GM21381 (cell line): ENCODE measurements at regions not wholly inside any gene's neighbourhood (a gene's known extent, or its start where the extent isn't known, plus 50 kb on each side); places are given as distances from the start of the nearest gene placed in this dataset.
"Not testable (repeated sequence)": the region's sequence is repeated elsewhere in the genome, so short reads cannot be mapped to it uniquely, and the experiment has no call there.

ENCODE experiments used
- ATAC-seq: cut with Tn5 transposase; IDR thresholded peaks from one replicate; pipeline ENCODE4 v1.9.1; 2021; ENCODE audit warnings: mild to moderate bottlenecking, moderate library complexity; ENCODE audit not compliant: unreplicated experiment

DNA sequence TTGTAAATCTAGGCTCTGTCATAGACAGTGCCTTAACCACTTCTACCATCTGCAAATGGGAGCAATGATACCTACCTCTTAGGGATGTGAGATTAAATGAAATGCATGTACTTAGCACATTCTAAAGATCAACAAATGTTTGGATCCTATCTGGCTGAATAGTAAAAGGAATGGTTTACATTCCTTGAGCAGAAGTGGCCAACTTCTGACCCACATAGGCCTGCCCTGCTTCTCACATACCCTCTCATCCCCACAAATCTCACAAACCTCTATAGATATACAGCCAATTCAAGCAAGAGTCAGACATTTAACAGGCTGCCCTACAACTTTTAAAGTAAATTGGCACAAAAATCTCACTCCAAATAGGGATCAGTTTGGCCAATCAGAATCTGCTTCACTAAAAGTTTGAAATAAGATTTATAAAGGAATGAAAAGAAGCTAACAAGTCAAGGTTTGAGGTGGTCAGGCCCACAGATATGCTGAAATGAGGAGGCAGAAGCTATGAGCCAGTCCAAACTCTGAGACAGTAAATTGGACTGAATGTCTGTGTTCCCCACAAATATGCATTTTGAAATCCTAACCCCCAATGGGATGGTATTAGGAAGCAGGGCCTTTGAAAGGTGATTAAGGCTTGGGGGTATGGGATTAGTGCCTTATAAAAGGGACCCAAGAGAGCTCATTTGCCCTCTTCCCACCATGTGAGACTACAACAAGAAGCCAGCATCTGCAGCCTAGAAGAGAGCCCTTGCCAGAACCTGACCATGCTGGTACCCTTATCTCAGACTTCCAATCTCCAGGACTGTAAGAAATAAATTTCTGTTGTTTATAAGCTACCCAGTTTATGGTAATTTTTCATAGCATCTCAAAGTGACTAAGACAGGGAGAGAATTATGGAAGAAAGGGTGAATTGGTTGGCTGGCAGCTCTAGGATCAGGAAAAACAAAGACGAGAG lies 227.8 kb upstream of the RBMS1 start:
- no peak for ATAC-seq

DNA sequence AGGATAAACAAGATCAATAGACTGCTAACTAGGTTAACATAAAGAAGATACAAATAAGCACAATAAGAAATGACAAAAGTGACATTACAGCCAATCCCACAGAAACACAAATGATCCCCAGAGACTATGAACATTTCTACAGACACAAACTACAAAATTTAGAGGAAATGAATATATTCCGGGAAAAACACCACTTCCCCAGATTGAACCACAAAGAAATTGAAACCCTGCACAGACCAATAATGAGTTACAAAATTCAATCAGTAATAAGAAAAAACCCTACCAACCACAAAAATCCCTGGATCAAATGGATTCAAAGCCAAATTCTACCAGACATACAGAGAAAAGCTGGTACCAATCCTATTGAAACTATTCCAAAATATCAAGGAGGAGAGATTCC lies 232.4 kb upstream of the RBMS1 start:
- ATAC-seq, result no peak

DNA sequence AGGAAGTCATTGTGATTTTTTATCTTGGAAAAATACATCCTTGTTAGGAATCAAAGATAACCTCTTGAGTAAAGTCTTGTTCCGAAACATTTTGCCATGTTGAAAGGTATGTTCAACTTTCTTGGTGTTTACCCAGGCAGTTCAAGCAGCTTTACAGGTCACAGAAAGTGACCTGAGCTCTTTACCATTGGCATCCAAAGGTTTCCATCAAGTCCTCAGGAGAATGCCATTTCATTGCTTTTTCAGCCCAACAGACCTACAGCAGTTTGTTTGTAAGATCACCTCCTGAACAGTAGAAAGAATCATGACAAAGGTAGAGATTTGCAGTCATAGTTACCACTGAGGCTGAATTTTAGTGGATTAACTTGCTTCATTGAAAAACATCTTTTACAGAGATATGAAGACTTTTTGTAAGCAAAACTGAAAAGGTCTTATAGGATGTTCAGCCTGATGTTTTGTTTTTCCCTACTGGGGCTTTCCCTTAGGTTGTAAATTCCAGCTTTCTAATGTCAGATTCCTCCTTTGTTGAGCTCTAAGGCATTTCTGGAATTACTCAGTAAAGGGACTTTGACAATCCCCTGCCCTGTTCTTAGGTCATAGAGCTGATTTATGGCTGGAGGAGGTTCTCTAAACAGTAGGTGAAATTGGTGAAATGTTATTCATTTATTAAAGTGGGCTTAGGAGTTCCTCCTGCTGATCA lies 236.8 kb upstream of the RBMS1 start:
- ATAC-seq, result no peak

DNA sequence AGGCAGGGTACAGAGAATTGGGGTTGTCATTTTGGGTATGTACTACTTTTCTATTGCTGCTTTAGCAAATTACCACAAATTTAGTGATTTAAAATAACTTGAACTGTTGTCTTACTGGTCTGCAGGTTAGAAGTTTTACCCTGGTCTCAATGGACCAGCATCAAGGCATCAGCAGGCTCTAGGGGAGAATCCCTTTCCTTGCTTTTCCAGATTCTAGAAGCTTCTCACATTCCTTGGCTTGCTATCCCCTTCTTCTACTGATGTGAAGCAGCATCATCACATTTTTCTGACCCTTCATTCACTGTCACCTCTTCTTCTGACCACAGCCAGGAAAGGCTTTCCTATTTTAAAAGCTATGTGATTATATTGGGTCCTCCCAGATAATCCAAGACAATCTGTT lies 237.8 kb upstream of the RBMS1 start:
- ATAC-seq, result no peak

DNA sequence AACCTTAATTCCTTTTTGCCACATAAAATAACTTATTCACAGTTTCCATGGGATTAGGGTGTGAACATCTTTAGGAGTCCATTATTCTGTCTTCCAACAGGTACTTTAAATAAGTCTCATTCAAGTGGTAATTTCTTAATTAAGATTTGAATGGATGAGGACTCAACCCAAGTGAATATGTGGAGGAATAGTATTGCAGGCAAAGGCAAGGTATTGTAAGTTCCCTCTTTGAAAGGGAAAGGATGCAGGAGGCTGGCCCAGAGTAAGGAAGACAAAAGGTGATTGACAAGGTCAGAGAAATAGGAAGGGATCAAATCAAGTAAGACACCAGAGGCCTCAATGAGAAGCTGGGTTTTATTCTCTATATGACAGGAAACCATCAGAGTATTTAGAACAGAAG lies 238.2 kb upstream of the RBMS1 start:
- no peak for ATAC-seq

DNA sequence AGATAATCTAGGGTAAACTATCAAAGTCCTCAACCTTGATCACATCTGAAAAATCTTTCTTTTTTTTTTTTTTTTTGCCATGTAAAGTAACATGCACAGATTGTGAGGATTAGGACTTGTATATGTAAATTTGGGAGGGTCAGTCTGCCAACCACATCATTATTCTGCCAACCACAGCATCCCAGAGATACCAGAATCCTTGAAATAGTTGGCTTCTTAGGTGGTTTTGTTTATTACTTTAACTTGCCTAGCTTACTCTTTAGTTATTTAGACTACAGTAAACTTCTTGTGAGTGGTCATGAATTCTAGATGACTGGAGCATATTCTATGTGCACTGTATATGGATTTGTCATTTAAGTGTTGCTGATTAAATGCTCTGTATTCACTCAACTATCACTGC lies 242.1 kb upstream of the RBMS1 start:
- ATAC-seq, result no peak

DNA sequence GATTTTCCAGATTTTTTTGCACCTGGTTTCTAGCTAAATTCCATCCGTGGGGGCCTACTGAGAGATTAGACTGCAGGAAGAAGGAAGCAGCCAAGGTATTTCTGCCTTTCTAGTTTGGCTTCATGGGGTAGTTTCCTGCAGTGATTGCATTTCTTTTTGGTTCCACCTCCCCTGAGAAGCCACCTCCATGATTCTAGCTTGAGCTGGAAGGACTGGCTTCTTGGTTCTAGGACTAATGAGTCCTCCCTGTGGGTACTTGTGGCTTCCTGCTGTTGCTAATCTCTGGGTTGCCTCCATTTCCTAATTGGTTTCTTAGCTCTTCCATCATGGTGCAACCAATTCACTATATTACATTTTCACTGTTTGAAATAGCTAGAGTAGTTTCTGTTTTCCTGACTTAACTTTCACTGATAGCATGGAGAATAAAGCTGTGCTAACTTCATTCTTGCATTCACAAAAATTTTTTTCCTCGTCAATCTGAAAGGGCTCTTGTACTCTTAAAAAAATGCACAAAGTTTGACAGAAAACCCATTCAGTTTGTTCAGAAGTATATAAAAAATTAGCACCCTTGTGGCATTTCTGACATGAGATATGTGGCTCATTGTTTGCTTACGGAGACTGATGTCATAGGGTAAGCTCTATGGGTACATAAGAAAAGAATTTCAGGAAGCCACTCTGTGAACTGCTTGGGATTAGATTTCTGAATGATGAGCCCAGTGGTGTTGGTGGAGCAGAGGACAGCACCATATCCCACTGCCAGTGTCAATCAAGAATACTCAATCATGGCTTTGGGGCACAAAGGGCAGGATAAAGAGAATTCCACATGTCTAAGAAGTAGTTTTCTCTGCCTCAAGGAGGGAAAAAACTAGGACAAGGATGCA lies 242.8 kb upstream of the RBMS1 start:
- ATAC-seq, result no peak

DNA sequence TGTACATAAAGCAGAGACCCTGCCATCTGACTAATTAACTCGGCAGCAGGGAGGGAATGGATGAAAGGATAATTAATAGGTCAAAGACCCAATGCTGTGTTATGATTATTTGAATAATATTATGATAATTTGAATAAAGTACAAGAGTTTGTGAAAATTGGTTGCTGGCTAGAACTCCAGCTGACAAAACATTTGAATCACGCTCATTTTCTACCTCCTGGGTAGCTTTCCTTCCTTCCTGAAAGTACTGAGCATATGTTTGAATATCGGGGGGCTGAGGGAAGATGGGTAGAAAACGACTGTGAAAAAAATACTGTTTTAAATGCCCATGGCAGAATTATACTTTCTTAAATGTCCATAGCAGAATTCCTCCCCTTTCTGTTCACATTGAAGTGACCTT lies 243.6 kb upstream of the RBMS1 start:
- ATAC-seq, result no peak

DNA sequence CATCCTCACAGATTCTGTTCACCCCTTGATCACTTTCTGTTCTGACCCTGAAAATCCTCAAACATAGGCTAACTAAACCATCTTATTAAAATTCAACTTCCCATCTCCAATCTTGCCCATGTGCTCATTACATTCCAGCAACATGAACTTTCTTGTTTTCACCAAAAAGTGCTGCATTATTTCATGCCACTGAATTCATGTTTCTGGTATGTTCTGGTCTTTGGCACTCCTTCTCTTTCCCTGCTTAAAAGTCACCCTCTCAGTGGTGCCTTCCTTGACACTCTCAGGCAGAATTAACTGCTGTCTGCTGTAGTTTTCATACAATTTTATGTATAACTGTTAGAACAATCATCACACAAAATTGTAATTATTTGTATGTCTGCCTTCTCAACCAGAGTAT lies 247.7 kb upstream of the RBMS1 start:
- no peak for ATAC-seq

DNA sequence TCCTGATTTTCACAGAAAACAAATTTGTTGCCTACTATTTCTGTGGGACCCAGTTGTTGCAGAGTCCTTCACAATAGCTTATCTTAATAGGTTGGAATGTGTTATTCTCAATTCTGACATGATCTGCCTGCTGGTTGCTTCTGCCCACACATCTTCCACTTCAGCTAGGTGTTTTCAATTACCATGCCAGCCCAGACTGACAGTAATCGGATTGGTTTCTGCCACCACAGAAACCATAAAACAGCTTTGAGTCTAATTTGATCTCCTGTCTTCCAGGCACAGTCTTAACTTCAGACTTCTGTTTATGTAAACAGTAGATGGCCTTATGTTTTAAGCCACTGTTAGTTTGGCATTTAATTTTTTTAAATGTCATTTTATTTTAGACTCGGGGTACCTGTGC lies 248.2 kb upstream of the RBMS1 start:
- ATAC-seq, result no peak

DNA sequence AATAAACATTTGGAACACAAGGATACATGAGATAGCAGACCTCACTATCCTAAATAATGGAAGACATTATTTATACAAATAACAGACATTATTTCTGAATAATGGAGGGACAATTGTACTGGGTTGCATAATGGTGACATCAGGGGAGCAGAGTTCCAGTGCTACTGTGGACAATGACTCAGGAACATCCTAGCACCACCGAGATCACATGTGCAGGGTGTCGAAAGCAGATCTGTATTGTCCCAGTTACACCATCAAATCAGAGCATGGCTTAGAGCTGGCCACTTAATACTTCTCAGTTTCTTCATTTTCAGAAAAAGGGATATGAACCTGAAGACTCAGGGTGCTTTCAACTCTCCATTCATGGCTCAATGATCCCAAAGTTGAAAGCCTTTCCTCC lies 249.1 kb upstream of the RBMS1 start:
- ATAC-seq, result no peak

DNA sequence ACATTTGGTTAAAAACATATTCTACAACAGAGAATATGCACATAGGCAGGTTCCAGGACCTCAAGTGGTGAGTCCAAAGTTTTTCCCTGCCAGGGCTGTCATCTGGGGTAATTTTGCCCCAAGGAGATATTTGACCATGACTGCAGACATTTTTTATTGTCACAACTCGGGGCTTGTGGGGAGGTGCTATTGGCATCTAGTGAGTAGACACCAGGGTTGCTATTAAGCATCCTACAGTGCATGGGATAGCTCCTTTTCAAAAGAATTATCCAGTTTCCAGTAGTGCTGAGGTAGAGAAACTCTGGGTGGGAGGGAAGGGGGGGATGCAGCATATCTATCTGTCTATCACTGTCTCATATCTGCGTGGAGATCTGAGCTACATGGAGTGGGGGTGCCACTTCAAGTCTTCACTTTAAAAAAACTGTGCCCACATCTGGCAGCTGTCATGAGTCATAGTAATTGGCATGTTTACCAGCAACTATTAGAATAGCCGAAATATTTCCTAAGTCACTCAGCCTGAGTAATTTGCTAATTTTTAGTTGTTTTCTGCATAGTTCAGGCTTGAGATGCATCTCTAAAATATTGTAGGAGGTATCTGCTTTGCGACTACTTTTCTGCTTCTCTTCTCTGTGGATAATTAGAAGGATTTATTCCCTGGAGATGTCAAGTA lies 254.0 kb upstream of the RBMS1 start:
- ATAC-seq, result no peak

DNA sequence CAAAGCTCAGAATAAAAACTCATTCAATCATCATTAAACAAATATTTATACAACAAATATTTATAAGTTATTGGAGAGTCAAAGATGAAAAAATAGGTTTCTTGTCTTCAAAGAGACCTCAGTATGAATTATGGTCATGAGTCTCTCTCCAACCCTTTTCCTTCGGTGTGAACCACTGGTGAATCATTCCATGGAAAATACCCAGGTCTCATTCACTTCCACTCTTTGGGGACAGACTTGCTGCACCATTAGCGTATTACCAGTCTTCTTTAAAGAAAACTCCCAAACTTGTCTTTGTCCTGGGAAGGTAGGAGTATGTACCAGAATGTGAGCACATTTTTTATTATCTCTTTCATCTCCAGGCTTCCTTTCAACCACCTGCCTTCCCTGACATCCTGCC lies 257.4 kb upstream of the RBMS1 start:
- ATAC-seq, result no peak

DNA sequence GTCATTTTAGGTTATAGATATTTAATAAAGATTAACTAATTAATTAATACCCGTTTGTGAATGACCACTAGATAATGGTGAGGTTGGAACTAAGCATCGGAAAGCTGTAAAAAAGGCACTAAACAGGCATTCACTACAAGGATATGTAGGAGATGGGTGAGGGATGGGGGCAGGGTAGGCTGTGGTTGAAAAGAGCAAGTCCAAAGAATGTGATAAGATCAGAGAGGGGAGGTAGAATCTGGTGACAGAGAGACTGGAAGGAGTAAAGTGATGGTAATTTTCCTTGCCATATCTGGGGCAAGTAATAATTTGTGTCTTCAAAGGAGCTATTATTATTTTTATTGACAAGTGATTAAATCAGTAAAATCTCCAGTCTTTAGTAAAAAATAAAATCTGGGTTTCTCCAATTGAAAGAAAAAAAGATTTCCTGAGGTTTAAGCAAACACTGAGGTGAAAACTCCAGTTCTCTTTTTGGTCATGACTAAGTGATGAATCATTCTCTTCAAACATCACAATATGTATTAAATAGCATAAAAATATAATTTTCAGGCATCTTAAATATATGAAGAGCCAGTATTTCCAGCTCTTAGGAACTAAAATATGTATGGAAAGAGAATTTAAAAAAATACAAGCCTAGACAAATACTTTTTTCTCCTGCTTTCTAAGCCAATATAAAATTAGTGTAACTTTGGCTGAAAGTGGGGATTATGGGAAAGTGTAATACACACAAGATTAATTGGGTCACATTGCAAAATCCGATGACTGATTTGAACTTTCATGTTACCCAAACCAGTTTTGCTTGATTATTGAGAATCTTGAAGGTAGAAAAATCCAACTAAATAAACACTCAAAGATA lies 259.1 kb upstream of the RBMS1 start:
- no peak for ATAC-seq

DNA sequence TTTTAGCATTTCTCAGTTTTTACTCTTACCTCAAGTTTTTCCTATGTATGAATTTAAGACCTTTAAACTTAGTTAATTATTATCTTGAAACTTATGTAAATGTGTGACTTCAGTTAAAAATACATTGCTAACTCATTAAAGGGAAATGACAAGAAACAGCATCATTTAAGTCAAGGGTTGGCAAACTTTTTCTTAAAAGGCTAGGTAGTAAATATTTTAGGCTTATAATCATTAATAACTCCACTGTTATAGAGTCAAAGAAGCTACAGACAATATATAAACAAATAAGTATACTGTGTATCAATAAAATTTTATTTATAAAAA lies 259.7 kb upstream of the RBMS1 start:
- no peak for ATAC-seq

DNA sequence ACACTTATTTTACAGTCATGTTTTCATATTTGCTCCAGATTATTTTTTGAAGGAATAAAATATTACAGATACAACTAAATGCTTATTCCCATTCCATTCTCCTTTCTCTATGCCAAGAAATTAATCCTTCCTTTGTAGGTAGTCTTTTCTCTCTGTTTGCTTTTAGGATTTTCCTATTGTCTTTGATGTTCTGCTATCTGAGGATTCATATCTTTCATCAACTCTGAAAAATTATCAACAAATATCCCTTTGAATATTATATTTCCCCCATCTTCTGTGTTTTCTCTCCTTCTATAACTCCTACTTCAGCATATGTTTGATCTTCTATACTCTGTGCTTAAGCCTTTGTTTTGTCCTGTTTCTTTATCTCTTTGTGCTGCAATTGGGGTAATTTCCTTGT lies 260.4 kb upstream of the RBMS1 start:
- no peak for ATAC-seq

DNA sequence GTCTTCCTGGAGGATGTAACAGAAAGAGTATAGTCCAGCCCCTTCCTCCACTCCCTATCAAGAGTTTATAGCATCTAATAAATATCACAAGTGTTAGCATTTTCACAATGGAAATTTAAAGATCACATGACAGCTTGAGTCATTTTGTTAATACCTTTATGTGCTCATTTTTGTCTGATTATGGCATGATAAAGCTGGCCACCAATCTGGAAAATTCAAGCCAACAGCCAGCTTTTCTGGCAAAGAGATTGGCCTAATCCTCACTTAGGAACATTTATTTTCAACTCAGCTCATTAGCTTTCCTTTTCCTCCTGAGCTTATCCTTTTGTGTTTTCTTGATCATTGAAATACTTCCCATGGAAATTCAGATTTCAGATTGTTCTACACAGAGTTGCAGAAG lies 262.9 kb upstream of the RBMS1 start:
- ATAC-seq, result no peak

DNA sequence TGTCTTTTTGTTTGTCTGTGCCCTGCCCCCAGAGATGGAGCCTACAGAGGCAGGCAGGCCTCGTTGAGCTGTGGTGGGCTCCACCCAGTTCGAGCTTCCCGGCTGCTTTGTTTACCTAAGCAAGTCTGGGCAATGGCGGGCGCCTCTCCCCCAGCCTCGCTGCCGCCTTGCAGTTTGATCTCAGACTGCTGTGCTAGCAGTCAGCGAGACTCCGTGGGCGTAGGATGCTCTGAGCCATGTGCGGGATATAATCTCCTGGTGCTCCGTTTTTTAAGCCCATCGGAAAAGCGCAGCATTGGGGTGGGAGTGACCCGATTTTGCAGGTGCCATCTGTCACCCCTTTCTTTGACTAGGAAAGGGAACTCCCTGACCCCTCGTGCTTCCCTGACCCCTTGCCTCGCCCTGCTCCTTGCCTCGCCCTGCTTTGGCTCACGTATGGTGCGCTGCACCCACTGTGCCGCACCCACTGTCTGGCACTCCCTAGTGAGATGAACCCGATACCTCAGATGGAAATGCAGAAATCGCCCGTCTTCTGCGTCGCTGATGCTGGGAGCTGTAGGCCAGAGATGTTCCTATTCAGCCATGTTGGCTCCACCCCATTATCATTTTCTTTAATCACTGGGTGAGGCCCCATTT lies 269.0 kb upstream of the RBMS1 start:
- not testable (repeated sequence) for ATAC-seq

DNA sequence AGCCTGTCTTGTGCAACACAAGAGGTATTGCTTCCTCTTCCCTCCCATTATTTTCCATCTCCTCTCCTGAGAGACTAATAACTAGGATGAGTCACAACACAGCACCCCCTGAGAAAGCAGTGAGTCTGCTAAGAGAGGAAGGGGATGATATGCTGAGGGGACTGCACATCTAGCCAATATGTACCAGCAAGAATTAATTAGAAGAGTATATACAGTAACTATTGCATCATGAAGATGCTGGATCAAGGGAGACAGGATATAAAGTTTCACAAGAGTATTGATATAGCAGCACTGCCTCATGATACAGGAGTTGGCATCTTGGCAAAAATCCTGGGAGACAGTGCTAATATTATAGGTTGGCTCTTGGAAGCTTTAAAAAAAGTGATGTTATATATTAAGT lies 289.9 kb upstream of the RBMS1 start:
- ATAC-seq, result no peak

DNA sequence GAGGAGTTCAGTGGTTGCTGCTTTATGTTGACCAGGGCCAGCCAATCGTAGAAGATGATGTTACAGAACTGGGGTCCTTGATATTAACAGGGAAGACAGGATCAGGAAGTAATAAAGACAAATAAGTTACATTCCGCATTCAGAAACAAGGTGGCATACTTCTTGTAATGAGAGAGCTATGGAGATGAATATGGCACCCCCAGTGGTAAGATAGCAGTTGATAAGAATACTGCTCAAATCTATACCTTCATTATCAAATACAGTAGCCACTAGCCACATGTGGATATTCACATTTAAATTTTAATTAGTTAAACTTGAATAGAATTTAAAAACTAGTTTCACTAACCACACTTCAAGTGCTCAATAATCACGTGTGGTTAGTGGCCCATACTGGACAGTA lies 290.4 kb upstream of the RBMS1 start:
- no peak for ATAC-seq
